Peyer's patch (tissue), 4 donors: ENCODE measurements at regions not wholly inside any gene's neighbourhood (a gene's known extent, or its start where the extent isn't known, plus 50 kb on each side); places are given as distances from the start of the nearest gene placed in this dataset.

Experiments
- POLR2A ChIP-seq, 2 donors: fragments of 450-650 bp; IDR thresholded peaks; one replicate each; pipeline ENCODE4 v1.5.1; 2017; ENCODE audit warnings: antibody characterized with exemption in 2 of 2, mild to moderate bottlenecking in 2 of 2, moderate library complexity in 2 of 2
- TF ChIP-seq, protein P1 (sequence below), 6 experiments: fragments of 450-650 bp in 4 of 6; fragments of 200-600 bp in 2 of 6; sonication (generic) in 1 of 6; IDR thresholded peaks; one replicate each; pipeline ENCODE4 v1.5.1; 2017 to 2019; ENCODE audit warnings: antibody characterized with exemption in 6 of 6, mild to moderate bottlenecking in 3 of 6, moderate library complexity in 1 of 6

DNA sequence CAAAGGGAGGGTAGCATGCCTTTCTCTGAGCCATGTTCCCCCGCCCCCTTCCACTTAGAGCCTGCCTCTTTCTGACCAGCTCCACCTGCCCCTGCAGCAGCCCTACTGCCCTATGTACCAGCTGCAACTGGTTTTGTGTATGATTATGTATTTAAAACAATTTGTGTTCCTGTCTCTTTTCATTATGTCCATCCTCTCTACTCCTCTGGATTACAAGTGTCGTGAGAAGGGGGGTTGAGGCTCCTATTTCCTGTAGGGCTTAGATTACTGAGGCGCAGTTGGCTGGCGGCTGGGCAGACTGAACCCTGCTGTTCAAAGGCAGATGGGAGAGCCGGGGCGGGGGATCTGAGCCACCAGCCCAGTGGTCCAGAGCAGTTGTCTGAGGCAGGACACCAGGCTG, 213.3 kb downstream of the KCNRG start:
- TF ChIP-seq POLR2A (IDR thresholded peaks at IDR 0.05): no peak
- TF ChIP-seq, protein P1, sequence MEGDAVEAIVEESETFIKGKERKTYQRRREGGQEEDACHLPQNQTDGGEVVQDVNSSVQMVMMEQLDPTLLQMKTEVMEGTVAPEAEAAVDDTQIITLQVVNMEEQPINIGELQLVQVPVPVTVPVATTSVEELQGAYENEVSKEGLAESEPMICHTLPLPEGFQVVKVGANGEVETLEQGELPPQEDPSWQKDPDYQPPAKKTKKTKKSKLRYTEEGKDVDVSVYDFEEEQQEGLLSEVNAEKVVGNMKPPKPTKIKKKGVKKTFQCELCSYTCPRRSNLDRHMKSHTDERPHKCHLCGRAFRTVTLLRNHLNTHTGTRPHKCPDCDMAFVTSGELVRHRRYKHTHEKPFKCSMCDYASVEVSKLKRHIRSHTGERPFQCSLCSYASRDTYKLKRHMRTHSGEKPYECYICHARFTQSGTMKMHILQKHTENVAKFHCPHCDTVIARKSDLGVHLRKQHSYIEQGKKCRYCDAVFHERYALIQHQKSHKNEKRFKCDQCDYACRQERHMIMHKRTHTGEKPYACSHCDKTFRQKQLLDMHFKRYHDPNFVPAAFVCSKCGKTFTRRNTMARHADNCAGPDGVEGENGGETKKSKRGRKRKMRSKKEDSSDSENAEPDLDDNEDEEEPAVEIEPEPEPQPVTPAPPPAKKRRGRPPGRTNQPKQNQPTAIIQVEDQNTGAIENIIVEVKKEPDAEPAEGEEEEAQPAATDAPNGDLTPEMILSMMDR (IDR thresholded peaks at IDR 0.05): no peak
